H9 (cell line): ENCODE measurements at regions not wholly inside any gene's neighbourhood (a gene's known extent, or its start where the extent isn't known, plus 50 kb on each side); places are given as distances from the start of the nearest gene placed in this dataset.

Experiments used
- DNase-seq: peaks from one replicate; pipeline ENCODE4 v3.0.0-alpha.2; 2017
- H2AFZ ChIP-seq: one replicate; pipeline ENCODE4 v1.6.1; 2013; ENCODE audit warnings: mild to moderate bottlenecking, low read length, control low read depth, moderate library complexity
- H2AK5ac ChIP-seq: 2 replicates; pipeline ENCODE4 v1.6.1; 2013; ENCODE audit warnings: low read length, control low read depth, mixed read lengths; ENCODE audit not compliant: insufficient read length
- H2BK120ac ChIP-seq: one replicate; pipeline ENCODE4 v1.6.1; 2013; ENCODE audit warnings: low read depth, mild to moderate bottlenecking, low read length, control low read depth, inconsistent platforms; ENCODE audit not compliant: poor library complexity, severe bottlenecking
- H2BK12ac ChIP-seq: 2 replicates; pipeline ENCODE4 v1.6.1; 2013; ENCODE audit warnings: low read length, control low read depth, mixed read lengths, low read depth; ENCODE audit not compliant: insufficient read length
- H2BK15ac ChIP-seq: 2 replicates; pipeline ENCODE4 v1.6.1; 2013; ENCODE audit warnings: low read depth, low read length, control low read depth
- H2BK20ac ChIP-seq: one replicate; pipeline ENCODE4 v1.6.1; 2013; ENCODE audit warnings: low read depth, mild to moderate bottlenecking, low read length, control low read depth, inconsistent platforms; ENCODE audit not compliant: poor library complexity, severe bottlenecking
- H2BK5ac ChIP-seq: 2 replicates; pipeline ENCODE4 v1.6.1; 2013; ENCODE audit warnings: low read length, control low read depth, mixed read lengths; ENCODE audit not compliant: insufficient read length
- H3K14ac ChIP-seq: 2 replicates; pipeline ENCODE4 v1.6.1; 2013; ENCODE audit warnings: low read length, control low read depth; ENCODE audit not compliant: insufficient read depth
- H3K18ac ChIP-seq: 2 replicates; pipeline ENCODE4 v1.6.1; 2013; ENCODE audit warnings: low read depth, mild to moderate bottlenecking, mixed read lengths, low read length, control low read depth; ENCODE audit not compliant: insufficient read length
- H3K23ac ChIP-seq: 2 replicates; pipeline ENCODE4 v1.6.1; 2013; ENCODE audit warnings: low read length, control low read depth, mixed read lengths, low read depth; ENCODE audit not compliant: insufficient read length
- H3K23me2 ChIP-seq: 2 replicates; pipeline ENCODE4 v1.6.1; 2013; ENCODE audit warnings: low read depth, mild to moderate bottlenecking, mixed read lengths, low read length, control low read depth; ENCODE audit not compliant: insufficient read length, poor library complexity, severe bottlenecking
- H3K27ac ChIP-seq: 2 replicates; pipeline ENCODE4 v1.5.1; 2013; ENCODE audit warnings: low read length, control low read depth, mixed read lengths, low read depth; ENCODE audit not compliant: insufficient read length
- H3K27me3 ChIP-seq: 2 replicates; pipeline ENCODE4 v1.6.1; 2013; ENCODE audit warnings: low read length, control low read depth, inconsistent platforms; ENCODE audit not compliant: insufficient read depth
- H3K4ac ChIP-seq: 2 replicates; pipeline ENCODE4 v1.6.1; 2013; ENCODE audit warnings: low read depth, mild to moderate bottlenecking, control low read depth, inconsistent platforms, low read length, moderate library complexity
- H3K4me1 ChIP-seq: 2 replicates; pipeline ENCODE4 v1.6.1; 2013; ENCODE audit warnings: low read length, control low read depth, inconsistent platforms; ENCODE audit not compliant: insufficient read depth
- H3K4me2 ChIP-seq: 2 replicates; pipeline ENCODE4 v1.6.1; 2013; ENCODE audit warnings: low read length, control low read depth, mixed read lengths; ENCODE audit not compliant: insufficient read length, insufficient read depth
- H3K56ac ChIP-seq: 2 replicates; pipeline ENCODE4 v1.6.1; 2013; ENCODE audit warnings: low read depth, mild to moderate bottlenecking, mixed read lengths, low read length, control low read depth; ENCODE audit not compliant: insufficient read length
- H3K79me1 ChIP-seq: 2 replicates; pipeline ENCODE4 v1.6.1; 2013; ENCODE audit warnings: low read depth, mild to moderate bottlenecking, moderate library complexity, low read length, control low read depth, inconsistent platforms; ENCODE audit not compliant: insufficient read depth, poor library complexity, severe bottlenecking
- H3K79me2 ChIP-seq: 2 replicates; pipeline ENCODE4 v1.6.1; 2013; ENCODE audit warnings: low read length, control low read depth, inconsistent platforms; ENCODE audit not compliant: insufficient read depth
- H3K9ac ChIP-seq: 2 replicates; pipeline ENCODE4 v1.6.1; 2013; ENCODE audit warnings: low read length, control low read depth, mixed read lengths; ENCODE audit not compliant: insufficient read length; ENCODE audit errors: extremely low read depth
- H3K9me3 ChIP-seq: one replicate; pipeline ENCODE4 v1.6.1; 2013; ENCODE audit warnings: low read depth, low read length, inconsistent platforms; ENCODE audit not compliant: control insufficient read depth
- H3T11ph ChIP-seq: one replicate; pipeline ENCODE4 v1.6.1; 2013; ENCODE audit warnings: mild to moderate bottlenecking, low read length, control low read depth, inconsistent platforms
- H4K20me1 ChIP-seq: one replicate; pipeline ENCODE4 v1.6.1; 2013; ENCODE audit not compliant: control insufficient read depth, insufficient read length, insufficient read depth
- H4K5ac ChIP-seq: 2 replicates; pipeline ENCODE4 v1.6.1; 2013; ENCODE audit warnings: low read depth, mild to moderate bottlenecking, mixed read lengths, low read length, control low read depth; ENCODE audit not compliant: insufficient read length
- H4K8ac ChIP-seq: replicated peaks from 2 replicates; pipeline ENCODE4 v1.6.1; 2013; ENCODE audit warnings: low read length, control low read depth, mixed read lengths, low read depth; ENCODE audit not compliant: insufficient read length
- H4K91ac ChIP-seq: 2 replicates; pipeline ENCODE4 v1.6.1; 2013; ENCODE audit warnings: low read depth, mild to moderate bottlenecking, moderate library complexity, mixed read lengths, low read length, control low read depth; ENCODE audit not compliant: insufficient read length
- H3K27ac Mint-ChIP-seq, 3 experiments: 2 replicates in 2 of 3; 3 replicates in 1 of 3; pipeline ENCODE4 v1.8.0; 2020 to 2021; ENCODE audit warnings: mixed read lengths in 3 of 3, mild to moderate bottlenecking in 1 of 3, moderate library complexity in 1 of 3
- H3K27me3 Mint-ChIP-seq: 2 replicates; pipeline ENCODE4 v1.8.0; 2021; ENCODE audit warnings: low read depth, mild to moderate bottlenecking, moderate library complexity, mixed read lengths
- H3K36me3 Mint-ChIP-seq, 3 experiments: 2 replicates in 2 of 3; 3 replicates in 1 of 3; pipeline ENCODE4 v1.8.0; 2020 to 2021; ENCODE audit warnings: low read depth in 3 of 3, mixed read lengths in 3 of 3; ENCODE audit not compliant: insufficient read depth in 1 of 3
- H3K4me1 Mint-ChIP-seq, 2 experiments: 2 replicates each; pipeline ENCODE4 v1.8.0; 2020; ENCODE audit warnings: mixed read lengths in 2 of 2
- H3K4me3 Mint-ChIP-seq, 2 experiments: 2 replicates in 1 of 2; 3 replicates in 1 of 2; pipeline ENCODE4 v1.8.0; 2020 to 2021; ENCODE audit warnings: mild to moderate bottlenecking in 2 of 2, mixed read lengths in 2 of 2, moderate library complexity in 1 of 2
- H3K9me3 Mint-ChIP-seq, 2 experiments: 2 replicates in 1 of 2; 3 replicates in 1 of 2; pipeline ENCODE4 v1.8.0; 2020; ENCODE audit warnings: mild to moderate bottlenecking in 2 of 2, mixed read lengths in 2 of 2, moderate library complexity in 1 of 2
- CTCF ChIP-seq: fragments of 200-600 bp; sonication (generic); conservative IDR thresholded peaks from 3 replicates; pipeline ENCODE4 v1.8.0; 2021; ENCODE audit warnings: antibody characterized with exemption, mild to moderate bottlenecking
- WGBS: extraction: QIAGEN DNeasy Blood & Tissue Kit; methylation state at CpG from one replicate; pipeline ENCODE4 v1.1.7; 2013; ENCODE audit warnings: missing lambda C conversion rate, low lambda C conversion rate, mixed read lengths; ENCODE audit not compliant: insufficient read length; ENCODE audit errors: extremely low coverage; 5-methylcytosine and 5-hydroxymethylcytosine counted together

DNA sequence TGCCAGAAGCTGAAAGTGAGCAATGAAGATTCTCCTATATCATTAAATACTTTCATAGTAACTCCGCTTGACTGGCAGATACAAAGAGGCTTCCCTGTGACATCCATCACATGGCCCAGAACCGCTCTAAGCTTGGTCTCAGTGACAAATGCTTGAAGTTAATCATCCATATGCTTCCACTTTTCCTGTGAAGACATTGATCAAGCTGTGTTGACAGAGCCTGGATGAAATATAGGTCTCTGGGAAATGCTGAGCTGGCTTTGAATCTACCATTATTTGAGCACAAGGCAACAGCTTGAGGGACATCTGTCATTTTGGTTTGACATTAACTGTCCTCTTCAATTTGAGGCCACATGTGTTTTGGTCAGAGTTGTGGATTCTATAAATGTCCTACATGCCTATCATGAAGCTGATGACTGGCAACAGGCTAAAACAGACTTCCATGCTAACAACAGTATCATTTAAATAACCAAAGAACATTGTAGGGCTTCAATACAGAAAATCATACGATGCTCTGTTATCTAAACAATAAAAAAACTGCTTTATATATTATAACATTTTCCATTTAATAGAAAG is 402.2 kb upstream of the IRAK1BP1 start:
- Mint-ChIP-seq H3K9me3 (peaks cover 22 to 31% of the 10 kb centered on the region in 2 experiments), H3K4me1 (no peaks in the 10 kb centered on the region), H3K36me3 (peaks cover 5 to 22% (median 17%) of the 10 kb centered on the region in 3 experiments), H3K27me3 (no peaks in the 10 kb centered on the region; the same call in 1 of the 2 replicates), H3K27ac (no peak overlapping the region), H3K4me3 (no peak overlapping the region)
- H3K4me2 ChIP-seq = no peak overlapping the region
- H2BK120ac ChIP-seq = no peak overlapping the region
- TF ChIP-seq CTCF = no peak
- no peaks in the 10 kb centered on the region for H3K27me3 ChIP-seq
- H2BK20ac ChIP-seq = no peak overlapping the region
- no peaks in the 10 kb centered on the region for H3K79me2 ChIP-seq
- DNase-seq = no peak
- no peak overlapping the region for H2BK15ac ChIP-seq
- H3T11ph ChIP-seq = no peak overlapping the region
- H3K4me1 ChIP-seq = no peaks in the 10 kb centered on the region
- H2AK5ac ChIP-seq = no peak overlapping the region
- H3K9me3 ChIP-seq = no peaks in the 10 kb centered on the region
- H4K20me1 ChIP-seq = no peaks in the 10 kb centered on the region
- H3K27ac ChIP-seq = no peak overlapping the region
- H2AFZ ChIP-seq = no peak overlapping the region
- no peak overlapping the region for H2BK5ac ChIP-seq
- H2BK12ac ChIP-seq = no peak overlapping the region
- H3K23ac ChIP-seq = no peak overlapping the region
- no peak overlapping the region for H3K18ac ChIP-seq
- no peak overlapping the region for H3K9ac ChIP-seq
- no CpG with 5 or more reads among the region's 3 CpGs for WGBS
- H3K14ac ChIP-seq = no peak overlapping the region
- H4K5ac ChIP-seq = no peak overlapping the region
- H4K91ac ChIP-seq = no peak overlapping the region
- no peaks in the 10 kb centered on the region for H3K23me2 ChIP-seq
- no peak overlapping the region for H4K8ac ChIP-seq
- no peak overlapping the region for H3K4ac ChIP-seq
- no peaks in the 10 kb centered on the region for H3K79me1 ChIP-seq
- no peak overlapping the region for H3K56ac ChIP-seq
